Vagina (tissue), 2 donors: ENCODE measurements at regions not wholly inside any gene's neighbourhood (a gene's known extent, or its start where the extent isn't known, plus 50 kb on each side); places are given as distances from the start of the nearest gene placed in this dataset.

Experiments
- DNase-seq, 2 donors: peaks; one replicate each; pipeline ENCODE4 v3.0.0-alpha.2; 2017; ENCODE audit errors: extremely low spot score in 2 of 2
- H3K27ac ChIP-seq: fragments of 200-600 bp; sonication (generic); one replicate; pipeline ENCODE4 v1.5.1; 2019
- H3K27me3 ChIP-seq: fragments of 200-600 bp; sonication (generic); one replicate; pipeline ENCODE4 v1.5.1; 2019
- H3K36me3 ChIP-seq, 2 donors: fragments of 200-600 bp; sonication (generic); one replicate each; pipeline ENCODE4 v1.5.1; 2017 to 2019
- H3K4me1 ChIP-seq: fragments of 200-600 bp; sonication (generic); one replicate; pipeline ENCODE4 v1.5.1; 2019
- H3K4me3 ChIP-seq, 2 donors: fragments of 200-600 bp; sonication (generic); 1 replicate in 1 of 2; 2 replicates in 1 of 2; pipeline ENCODE4 v1.5.1; 2016 to 2019
- H3K9me3 ChIP-seq: fragments of 200-600 bp; sonication (generic); one replicate; pipeline ENCODE4 v1.5.1; 2019
- CTCF ChIP-seq, 3 experiments: fragments of 450-650 bp in 2 of 3; fragments of 200-600 bp in 1 of 3; sonication (generic) in 1 of 3; IDR thresholded peaks; one replicate each; pipeline ENCODE4 v1.5.1; 2017 to 2019; ENCODE audit warnings: antibody characterized with exemption in 3 of 3, mild to moderate bottlenecking in 2 of 3, moderate library complexity in 2 of 3
- POLR2A ChIP-seq, 2 donors: fragments of 450-650 bp; IDR thresholded peaks; one replicate each; pipeline ENCODE4 v1.6.1; 2017; ENCODE audit warnings: antibody characterized with exemption in 2 of 2, mild to moderate bottlenecking in 2 of 2, moderate library complexity in 2 of 2
- POLR2AphosphoS5 ChIP-seq, 2 donors: sonication (generic); formaldehyde crosslinking; IDR thresholded peaks; one replicate each; pipeline ENCODE4 v1.9.0; 2017; ENCODE audit warnings: antibody characterized with exemption in 2 of 2, mild to moderate bottlenecking in 2 of 2, low read depth in 1 of 2; ENCODE audit not compliant: insufficient read depth in 1 of 2
- intact Hi-C: fragments of 100-400 bp; cut with DNase I; formaldehyde crosslinking; loops from one replicate; pipeline ENCODE4 v1.15.1; 2023

GRCh38 chr2:7954234-7954633, 727.6 kb upstream of the ID2 start:
- TF ChIP-seq CTCF (IDR thresholded peaks at IDR 0.05) (no peak), POLR2AphosphoS5 (IDR thresholded peaks at IDR 0.05; ENCODE audit: insufficient read depth in 1 of 2, low read depth in 1 of 2) (no peak), POLR2A (IDR thresholded peaks at IDR 0.05) (no peak)
- no peaks in the 10 kb centered on the region for H3K4me1 ChIP-seq
- H3K4me3 ChIP-seq = no peak overlapping the region
- no peak for DNase-seq
- H3K27ac ChIP-seq = no peak overlapping the region
- no peaks in the 10 kb centered on the region for H3K27me3 ChIP-seq
- no peaks in the 10 kb centered on the region for H3K36me3 ChIP-seq
- H3K9me3 ChIP-seq = no peaks in the 10 kb centered on the region
- intact Hi-C loops = no loop called here

- intact Hi-C loops = no loop called here
- no peak overlapping the region for H3K27ac ChIP-seq
- H3K9me3 ChIP-seq = no peaks in the 10 kb centered on the region
- no peak for DNase-seq
- no peaks in the 10 kb centered on the region for H3K36me3 ChIP-seq
- H3K4me1 ChIP-seq = no peaks in the 10 kb centered on the region
- TF ChIP-seq CTCF (IDR thresholded peaks at IDR 0.05) (no peak), POLR2AphosphoS5 (IDR thresholded peaks at IDR 0.05; ENCODE audit: insufficient read depth in 1 of 2, low read depth in 1 of 2) (no peak), POLR2A (IDR thresholded peaks at IDR 0.05) (no peak)
- H3K4me3 ChIP-seq = no peak overlapping the region
- no peaks in the 10 kb centered on the region for H3K27me3 ChIP-seq
Measured at GRCh38 chr2:7956126-7956689, 725.6 kb upstream of the ID2 start.

- Histone ChIP-seq H3K4me3 (no peak overlapping the region), H3K27ac (no peak overlapping the region), H3K36me3 (no peaks in the 10 kb centered on the region), H3K27me3 (no peaks in the 10 kb centered on the region), H3K9me3 (no peaks in the 10 kb centered on the region), H3K4me1 (no peaks in the 10 kb centered on the region)
- no peak for DNase-seq
- intact Hi-C loops = no loop called here
- TF ChIP-seq CTCF (IDR thresholded peaks at IDR 0.05) = no peak
- no peak for TF ChIP-seq POLR2AphosphoS5 (IDR thresholded peaks at IDR 0.05; ENCODE audit: insufficient read depth in 1 of 2, low read depth in 1 of 2)
- TF ChIP-seq POLR2A (IDR thresholded peaks at IDR 0.05) = no peak
Measured at GRCh38 chr2:7961550-7961949, 720.3 kb upstream of the ID2 start.

- no peaks in the 10 kb centered on the region for H3K4me1 ChIP-seq
- H3K27me3 ChIP-seq = no peaks in the 10 kb centered on the region
- H3K4me3 ChIP-seq = no peak overlapping the region
- no peaks in the 10 kb centered on the region for H3K36me3 ChIP-seq
- no peak overlapping the region for H3K27ac ChIP-seq
- intact Hi-C loops = no loop called here
- TF ChIP-seq POLR2AphosphoS5 (IDR thresholded peaks at IDR 0.05; ENCODE audit: insufficient read depth in 1 of 2, low read depth in 1 of 2) (no peak), POLR2A (IDR thresholded peaks at IDR 0.05) (no peak), CTCF (IDR thresholded peaks at IDR 0.05) (no peak)
- no peak for DNase-seq
- no peaks in the 10 kb centered on the region for H3K9me3 ChIP-seq
Measured at GRCh38 chr2:7962161-7962560, 719.7 kb upstream of the ID2 start.

GRCh38 chr2:7963787-7964186, 718.1 kb upstream of the ID2 start:
- H3K36me3 ChIP-seq = no peaks in the 10 kb centered on the region
- no peak overlapping the region for H3K27ac ChIP-seq
- no peaks in the 10 kb centered on the region for H3K4me1 ChIP-seq
- no peak overlapping the region for H3K4me3 ChIP-seq
- no peaks in the 10 kb centered on the region for H3K9me3 ChIP-seq
- intact Hi-C loops = no loop called here
- TF ChIP-seq CTCF (IDR thresholded peaks at IDR 0.05) (no peak), POLR2AphosphoS5 (IDR thresholded peaks at IDR 0.05; ENCODE audit: insufficient read depth in 1 of 2, low read depth in 1 of 2) (no peak), POLR2A (IDR thresholded peaks at IDR 0.05) (no peak)
- H3K27me3 ChIP-seq = no peaks in the 10 kb centered on the region
- DNase-seq = no peak
